ENCODE measurements at regions not wholly inside any gene's neighbourhood (a gene's known extent, or its start where the extent isn't known, plus 50 kb on each side); places are given as distances from the start of the nearest gene placed in this dataset.

DNA sequence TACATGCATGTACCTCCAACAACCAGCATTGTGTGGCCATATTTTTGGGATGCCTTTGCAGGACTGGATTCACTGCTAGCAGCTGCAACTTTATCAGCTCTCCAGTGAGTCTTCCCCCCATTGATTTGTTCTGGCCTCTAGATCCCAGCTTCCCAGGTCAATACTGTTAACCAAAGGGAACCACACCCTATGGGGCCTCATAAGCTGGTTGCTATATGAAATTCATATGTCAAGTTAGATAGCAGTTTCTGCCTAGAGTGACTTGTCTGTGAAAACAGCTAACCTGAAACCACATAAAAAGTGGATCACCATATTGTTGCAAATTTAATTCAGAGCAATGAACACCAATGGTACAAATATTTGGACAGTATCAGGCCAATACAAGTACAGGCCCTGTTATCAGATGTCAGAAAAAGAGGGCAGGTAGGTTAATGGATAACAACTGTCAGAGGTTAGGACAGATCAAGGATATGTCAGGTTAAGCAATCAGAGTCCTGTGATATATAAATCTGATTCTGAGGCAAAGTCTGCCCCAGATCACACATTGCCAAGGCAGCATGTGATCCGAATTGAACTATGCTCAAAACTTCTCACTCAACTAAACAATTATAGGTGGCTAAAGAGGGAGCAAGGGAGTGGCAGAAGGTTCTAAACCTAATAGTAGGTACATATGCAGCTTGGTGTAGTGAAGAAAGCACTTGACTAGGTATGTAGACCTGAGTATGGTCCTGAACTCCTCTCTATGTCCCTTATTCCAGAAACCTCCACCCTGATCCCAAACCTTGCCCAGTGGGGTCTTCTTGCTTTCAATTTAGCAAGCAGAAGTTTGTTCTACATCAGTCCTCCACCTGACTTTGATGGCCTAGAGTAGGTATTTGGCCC, 94.7 kb upstream of the FOXN2 start:
- TF ChIP-seq IKZF4 (CRISPR knock-in tag; IDR thresholded peaks at IDR 0.05; ENCODE audit: borderline replicate concordance, low read depth, not compliant biosample characterization) (no peak), BRCA1 (CRISPR knock-in tag; IDR thresholded peaks at IDR 0.05) (no peak), CHD2 (IDR thresholded peaks at IDR 0.05; ENCODE audit: low read depth, low read length) (no peak), CTCF (CRISPR knock-in tag; IDR thresholded peaks at IDR 0.05) (peak; percentile 10; the same call in 1 of the 2 replicates), KLF6 (CRISPR knock-in tag; IDR thresholded peaks at IDR 0.05) (no peak), KLF16 (CRISPR knock-in tag; IDR thresholded peaks at IDR 0.05) (0 out of 4 replicates have a peak, but pooled peaks of 1 of the 2 experiments have one; percentile 61), ZBTB2 (CRISPR knock-in tag; IDR thresholded peaks at IDR 0.05; ENCODE audit: low read depth) (no peak), CBX5 (CRISPR knock-in tag; IDR thresholded peaks at IDR 0.05; ENCODE audit: borderline replicate concordance) (no peak), ZNF720 (CRISPR knock-in tag; IDR thresholded peaks at IDR 0.05) (no peak), GABPA (IDR thresholded peaks at IDR 0.05; ENCODE audit: low read depth, low read length) (no peak), GABPA (CRISPR knock-in tag; IDR thresholded peaks at IDR 0.05; ENCODE audit: low read depth) (no peak; the same call in 1 of the 2 replicates)
- TF ChIP-seq, protein P1, sequence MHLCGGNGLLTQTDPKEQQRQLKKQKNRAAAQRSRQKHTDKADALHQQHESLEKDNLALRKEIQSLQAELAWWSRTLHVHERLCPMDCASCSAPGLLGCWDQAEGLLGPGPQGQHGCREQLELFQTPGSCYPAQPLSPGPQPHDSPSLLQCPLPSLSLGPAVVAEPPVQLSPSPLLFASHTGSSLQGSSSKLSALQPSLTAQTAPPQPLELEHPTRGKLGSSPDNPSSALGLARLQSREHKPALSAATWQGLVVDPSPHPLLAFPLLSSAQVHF (CRISPR knock-in tag; IDR thresholded peaks at IDR 0.05): no peak
- TF ChIP-seq, protein P2, sequence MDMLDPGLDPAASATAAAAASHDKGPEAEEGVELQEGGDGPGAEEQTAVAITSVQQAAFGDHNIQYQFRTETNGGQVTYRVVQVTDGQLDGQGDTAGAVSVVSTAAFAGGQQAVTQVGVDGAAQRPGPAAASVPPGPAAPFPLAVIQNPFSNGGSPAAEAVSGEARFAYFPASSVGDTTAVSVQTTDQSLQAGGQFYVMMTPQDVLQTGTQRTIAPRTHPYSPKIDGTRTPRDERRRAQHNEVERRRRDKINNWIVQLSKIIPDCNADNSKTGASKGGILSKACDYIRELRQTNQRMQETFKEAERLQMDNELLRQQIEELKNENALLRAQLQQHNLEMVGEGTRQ (IDR thresholded peaks at IDR 0.05; ENCODE audit: low read depth, low read length): peak; percentile 50; the same call in 1 of the 2 replicates
- TF ChIP-seq, protein P2 (CRISPR knock-in tag; IDR thresholded peaks at IDR 0.05; ENCODE audit: borderline replicate concordance): peak; percentile 44; the same call in 1 of the 2 replicates
